Uterus (tissue), 3 donors: ENCODE measurements at regions not wholly inside any gene's neighbourhood (a gene's known extent, or its start where the extent isn't known, plus 50 kb on each side); places are given as distances from the start of the nearest gene placed in this dataset.
"Not testable (repeated sequence)": the region's sequence is repeated elsewhere in the genome, so short reads cannot be mapped to it uniquely, and the experiment has no call there.

Source experiments
- DNase-seq, 2 donors: peaks; one replicate each; pipeline ENCODE4 v3.0.0-alpha.2; 2019 to 2020
- H3K27ac ChIP-seq, 2 donors: fragments of 200-600 bp; sonication (generic); 1 replicate in 1 of 2; 2 replicates in 1 of 2; pipeline ENCODE4 v1.5.1; 2016 to 2018
- H3K27me3 ChIP-seq, 2 donors: fragments of 200-600 bp; sonication (generic); one replicate each; pipeline ENCODE4 v1.5.1; 2018 to 2019; ENCODE audit warnings: control low read depth in 1 of 2
- H3K36me3 ChIP-seq, 2 donors: fragments of 200-600 bp; sonication (generic); one replicate each; pipeline ENCODE4 v1.5.1; 2019; ENCODE audit warnings: control low read depth in 1 of 2
- H3K4me1 ChIP-seq, 2 donors: fragments of 200-600 bp; sonication (generic); one replicate each; pipeline ENCODE4 v1.5.1; 2018 to 2019; ENCODE audit warnings: control low read depth in 1 of 2
- H3K4me3 ChIP-seq, 2 donors: fragments of 200-600 bp; sonication (generic); 1 replicate in 1 of 2; 2 replicates in 1 of 2; pipeline ENCODE4 v1.5.1; 2018 to 2019; ENCODE audit warnings: mild to moderate bottlenecking in 1 of 2
- H3K9me3 ChIP-seq, 2 donors: fragments of 200-600 bp; sonication (generic); one replicate each; pipeline ENCODE4 v1.5.1; 2019; ENCODE audit warnings: control low read depth in 1 of 2
- CTCF ChIP-seq, 4 experiments: fragments of 200-600 bp in 2 of 4; fragments of 450-650 bp in 2 of 4; sonication (generic) in 2 of 4; IDR thresholded peaks; one replicate each; pipeline ENCODE4 v1.5.1; 2016 to 2019; ENCODE audit warnings: antibody characterized with exemption in 4 of 4, mild to moderate bottlenecking in 2 of 4, moderate library complexity in 1 of 4
- POLR2A ChIP-seq, 2 donors: fragments of 450-650 bp; IDR thresholded peaks; one replicate each; pipeline ENCODE4 v1.6.1; 2016; ENCODE audit warnings: antibody characterized with exemption in 2 of 2, mild to moderate bottlenecking in 1 of 2, moderate library complexity in 1 of 2
- intact Hi-C: fragments of 100-400 bp; cut with DNase I; formaldehyde crosslinking; loops from one replicate; pipeline ENCODE4 v1.15.1; 2023; ENCODE audit warnings: low total_unique reads
- donor health status: DM: yes; HTN: yes; CAD: no.

DNA sequence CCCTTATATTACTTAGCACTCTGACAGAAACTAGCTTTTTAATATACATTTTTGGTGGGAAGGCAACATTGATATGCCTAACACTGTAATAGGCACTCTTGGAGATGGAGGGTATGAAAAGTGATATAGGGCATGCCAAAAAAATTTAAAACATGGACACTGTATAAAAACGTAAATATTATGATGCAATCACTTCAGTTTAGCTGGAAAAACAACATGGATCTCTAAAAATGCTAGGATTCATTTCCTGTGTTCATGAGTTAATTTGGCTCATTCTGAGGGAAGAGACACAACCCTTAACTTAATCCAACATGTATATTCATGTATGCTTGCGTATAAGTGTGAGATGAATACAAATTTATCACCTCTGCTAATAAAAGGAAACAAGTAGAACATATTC, 157.3 kb upstream of the TFAP2D start:
- Histone ChIP-seq H3K36me3 (no peaks in the 10 kb centered on the region), H3K4me3 (no peak overlapping the region), H3K9me3 (no peaks in the 10 kb centered on the region), H3K27ac (no peak overlapping the region), H3K4me1 (no peaks in the 10 kb centered on the region), H3K27me3 (no peaks in the 10 kb centered on the region)
- no peak for DNase-seq
- TF ChIP-seq CTCF (IDR thresholded peaks at IDR 0.05) (no peak), POLR2A (IDR thresholded peaks at IDR 0.05) (no peak)
- intact Hi-C loops, result no loop called here

DNA sequence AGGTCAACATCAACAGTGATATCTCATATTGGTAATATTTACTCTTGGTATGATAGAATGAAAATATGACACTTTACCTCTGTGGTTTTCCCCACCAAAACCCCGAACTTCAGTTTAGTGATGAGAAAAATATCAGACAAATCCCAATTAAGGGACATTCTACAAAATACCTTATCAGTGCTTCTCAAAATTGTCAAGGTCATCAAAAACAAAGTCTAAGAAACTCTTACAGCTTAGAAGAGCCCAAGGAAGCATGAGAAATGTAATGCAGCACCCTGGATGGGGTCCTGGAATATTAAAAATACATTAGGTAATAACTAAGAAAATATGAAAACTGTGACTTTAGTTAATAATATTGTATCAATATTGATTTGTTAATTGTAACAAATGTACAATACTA, 148.3 kb upstream of the TFAP2D start:
- Histone ChIP-seq H3K4me3 (no peak overlapping the region), H3K36me3 (no peaks in the 10 kb centered on the region), H3K9me3 (no peaks in the 10 kb centered on the region), H3K27ac (no peak overlapping the region), H3K27me3 (no peaks in the 10 kb centered on the region), H3K4me1 (no peaks in the 10 kb centered on the region)
- intact Hi-C loops, result no loop called here
- TF ChIP-seq POLR2A (IDR thresholded peaks at IDR 0.05), result no peak
- no peak for DNase-seq

DNA sequence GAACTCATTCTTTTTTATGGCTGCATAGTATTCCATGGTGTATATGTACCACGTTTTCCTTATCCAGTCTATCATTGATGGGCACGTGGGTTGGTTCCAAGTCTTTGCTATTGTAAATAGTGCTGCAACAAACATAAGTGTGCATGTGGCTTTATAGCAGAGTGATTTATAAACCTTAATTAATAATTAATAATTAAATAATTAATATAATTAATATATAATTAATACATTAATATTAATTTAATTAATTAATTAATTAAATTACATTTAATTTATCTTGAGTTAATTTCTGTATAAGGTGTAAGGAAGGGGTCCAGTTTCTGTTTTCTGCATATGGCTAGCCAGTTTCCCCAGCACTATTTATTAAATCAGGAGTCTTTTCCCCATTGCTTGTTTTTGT, 142.1 kb upstream of the TFAP2D start:
- DNase-seq, H3K4me3 ChIP-seq, H3K4me1 ChIP-seq, H3K36me3 ChIP-seq, intact Hi-C loops, H3K27me3 ChIP-seq, H3K9me3 ChIP-seq, H3K27ac ChIP-seq: not testable (repeated sequence)

DNA sequence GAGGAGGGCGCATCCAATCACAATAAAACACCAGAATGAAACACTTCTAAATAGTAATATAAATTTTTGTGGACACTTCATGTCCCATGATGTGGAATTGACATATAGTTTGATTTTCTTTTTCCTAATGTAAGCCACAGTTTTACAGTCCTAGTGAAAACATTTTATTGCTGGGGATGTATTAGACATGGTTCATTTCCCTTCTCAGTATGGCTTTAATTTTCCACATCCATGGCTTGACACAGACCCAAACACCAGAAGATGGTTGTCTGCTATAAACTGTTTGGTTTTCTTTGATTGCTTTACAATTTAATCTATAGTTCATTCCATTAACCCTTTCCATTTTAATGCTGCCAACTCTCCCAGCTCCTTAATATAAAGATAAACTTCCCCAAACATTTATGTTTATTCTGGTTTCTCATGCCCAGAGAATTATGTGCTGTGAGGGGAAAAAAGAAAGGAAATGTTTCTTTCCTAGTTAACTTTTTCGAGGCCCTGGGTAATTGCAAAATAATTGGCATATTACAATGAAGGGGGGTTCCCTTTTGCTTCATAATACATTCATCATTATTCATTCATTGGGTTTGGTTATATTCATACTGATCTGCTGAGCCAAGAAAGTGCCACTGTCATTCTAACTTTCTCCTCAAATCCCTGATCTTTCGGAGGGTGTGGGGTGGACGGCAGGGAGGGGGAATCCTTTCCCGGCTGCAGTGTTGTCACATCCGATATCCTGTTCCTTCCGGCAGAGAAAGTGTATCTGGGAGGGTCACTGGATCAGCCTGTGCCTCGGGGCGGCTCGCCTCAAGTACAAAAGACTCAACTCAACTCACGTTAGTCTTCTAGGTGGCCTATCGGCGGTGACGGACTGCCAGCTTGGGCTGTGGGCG, 127.6 kb upstream of the TFAP2D start:
- no peak for DNase-seq
- TF ChIP-seq CTCF (IDR thresholded peaks at IDR 0.05) (no peak), POLR2A (IDR thresholded peaks at IDR 0.05) (no peak)
- H3K27me3 ChIP-seq, result peaks cover 0 to 9% of the 10 kb centered on the region in 2 donors
- intact Hi-C loops, result no loop called here
- no peak overlapping the region for H3K27ac ChIP-seq
- H3K4me3 ChIP-seq, result no peak overlapping the region
- H3K9me3 ChIP-seq, result no peaks in the 10 kb centered on the region
- H3K4me1 ChIP-seq, result no peaks in the 10 kb centered on the region
- no peaks in the 10 kb centered on the region for H3K36me3 ChIP-seq

DNA sequence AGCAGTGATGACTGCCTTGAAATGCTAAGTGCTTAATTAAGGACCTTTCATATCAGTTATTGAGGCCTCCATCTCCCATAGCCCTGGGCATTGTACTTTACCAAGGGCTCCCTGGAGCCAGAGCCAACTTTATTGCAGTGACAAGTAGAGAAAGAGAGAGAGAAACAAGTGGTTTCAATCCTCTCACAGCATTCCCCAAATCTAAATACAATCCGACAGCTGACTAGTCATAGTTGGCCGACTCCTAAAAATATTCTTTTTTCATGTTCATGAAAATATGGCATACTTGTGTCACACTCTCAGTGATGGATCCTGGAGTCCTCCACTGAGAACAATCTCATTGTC, 127.0 kb upstream of the TFAP2D start:
- intact Hi-C loops, result no loop called here
- peaks cover 0 to 9% of the 10 kb centered on the region in 2 donors for H3K27me3 ChIP-seq
- H3K4me3 ChIP-seq, result no peak overlapping the region
- H3K9me3 ChIP-seq, result no peaks in the 10 kb centered on the region
- no peak overlapping the region for H3K27ac ChIP-seq
- H3K36me3 ChIP-seq, result no peaks in the 10 kb centered on the region
- DNase-seq, result no peak
- H3K4me1 ChIP-seq, result no peaks in the 10 kb centered on the region
- TF ChIP-seq POLR2A (IDR thresholded peaks at IDR 0.05), result no peak
- TF ChIP-seq CTCF (IDR thresholded peaks at IDR 0.05), result no peak

DNA sequence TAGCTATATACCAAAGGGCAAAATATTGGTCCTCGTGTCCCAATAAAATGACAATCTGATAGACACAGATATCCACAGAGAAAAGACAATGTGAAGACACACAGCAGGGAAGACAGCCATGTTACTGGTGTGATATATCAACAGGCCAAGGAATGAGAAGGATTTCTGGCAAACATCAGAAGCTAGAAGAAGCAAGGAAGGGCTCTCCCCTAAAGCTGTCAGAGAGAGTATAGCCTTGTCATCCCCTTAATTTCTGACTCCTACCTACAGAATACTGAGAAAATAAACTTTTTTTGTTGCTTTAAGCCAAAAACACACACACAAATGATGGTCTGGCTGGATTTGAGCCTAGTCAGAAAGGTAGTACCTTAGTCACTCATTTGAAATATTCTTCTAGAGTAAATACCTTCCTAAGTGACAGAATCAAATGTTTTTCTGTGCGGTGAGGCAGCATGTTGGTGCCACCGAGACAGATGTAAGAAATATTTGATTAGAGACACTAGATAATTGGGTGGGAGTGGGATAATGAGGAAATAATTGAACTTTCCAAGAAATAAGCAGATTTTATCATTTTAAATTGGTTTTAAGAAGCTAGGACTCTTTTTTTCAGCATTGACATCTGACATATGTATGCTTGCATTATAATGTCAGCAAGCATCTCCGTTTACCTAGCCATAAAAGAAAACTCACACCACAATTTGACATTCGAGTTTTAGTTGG, 123.4 kb upstream of the TFAP2D start:
- H3K36me3 ChIP-seq, result no peaks in the 10 kb centered on the region
- H3K9me3 ChIP-seq, result no peaks in the 10 kb centered on the region
- no peak for DNase-seq
- no peak overlapping the region for H3K4me3 ChIP-seq
- intact Hi-C loops, result no loop called here
- no peaks in the 10 kb centered on the region for H3K4me1 ChIP-seq
- no peaks in the 10 kb centered on the region for H3K27me3 ChIP-seq
- H3K27ac ChIP-seq, result no peak overlapping the region
- no peak for TF ChIP-seq POLR2A (IDR thresholded peaks at IDR 0.05)
